ENCODE measurements at regions not wholly inside any gene's neighbourhood (a gene's known extent, or its start where the extent isn't known, plus 50 kb on each side); places are given as distances from the start of the nearest gene placed in this dataset.

- TF ChIP-seq CTCF (IDR thresholded peaks at IDR 0.05; ENCODE audit: insufficient read depth, low read length) (no peak), POLR2AphosphoS5 (IDR thresholded peaks at IDR 0.05; ENCODE audit: low read depth) (no peak), GABPA (IDR thresholded peaks at IDR 0.05; ENCODE audit: low read depth) (no peak)
- TF ChIP-seq, protein P1, sequence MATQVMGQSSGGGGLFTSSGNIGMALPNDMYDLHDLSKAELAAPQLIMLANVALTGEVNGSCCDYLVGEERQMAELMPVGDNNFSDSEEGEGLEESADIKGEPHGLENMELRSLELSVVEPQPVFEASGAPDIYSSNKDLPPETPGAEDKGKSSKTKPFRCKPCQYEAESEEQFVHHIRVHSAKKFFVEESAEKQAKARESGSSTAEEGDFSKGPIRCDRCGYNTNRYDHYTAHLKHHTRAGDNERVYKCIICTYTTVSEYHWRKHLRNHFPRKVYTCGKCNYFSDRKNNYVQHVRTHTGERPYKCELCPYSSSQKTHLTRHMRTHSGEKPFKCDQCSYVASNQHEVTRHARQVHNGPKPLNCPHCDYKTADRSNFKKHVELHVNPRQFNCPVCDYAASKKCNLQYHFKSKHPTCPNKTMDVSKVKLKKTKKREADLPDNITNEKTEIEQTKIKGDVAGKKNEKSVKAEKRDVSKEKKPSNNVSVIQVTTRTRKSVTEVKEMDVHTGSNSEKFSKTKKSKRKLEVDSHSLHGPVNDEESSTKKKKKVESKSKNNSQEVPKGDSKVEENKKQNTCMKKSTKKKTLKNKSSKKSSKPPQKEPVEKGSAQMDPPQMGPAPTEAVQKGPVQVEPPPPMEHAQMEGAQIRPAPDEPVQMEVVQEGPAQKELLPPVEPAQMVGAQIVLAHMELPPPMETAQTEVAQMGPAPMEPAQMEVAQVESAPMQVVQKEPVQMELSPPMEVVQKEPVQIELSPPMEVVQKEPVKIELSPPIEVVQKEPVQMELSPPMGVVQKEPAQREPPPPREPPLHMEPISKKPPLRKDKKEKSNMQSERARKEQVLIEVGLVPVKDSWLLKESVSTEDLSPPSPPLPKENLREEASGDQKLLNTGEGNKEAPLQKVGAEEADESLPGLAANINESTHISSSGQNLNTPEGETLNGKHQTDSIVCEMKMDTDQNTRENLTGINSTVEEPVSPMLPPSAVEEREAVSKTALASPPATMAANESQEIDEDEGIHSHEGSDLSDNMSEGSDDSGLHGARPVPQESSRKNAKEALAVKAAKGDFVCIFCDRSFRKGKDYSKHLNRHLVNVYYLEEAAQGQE (IDR thresholded peaks at IDR 0.05; ENCODE audit: insufficient replicate concordance, low read depth), result no peak
Measured at GRCh38 chr12:104865080-104865479, 93.0 kb downstream of the SLC41A2 start.
